Ascending aorta (tissue), 2 donors: ENCODE measurements at regions not wholly inside any gene's neighbourhood (a gene's known extent, or its start where the extent isn't known, plus 50 kb on each side); places are given as distances from the start of the nearest gene placed in this dataset.

Experiments
- DNase-seq, 2 donors: peaks; one replicate each; pipeline ENCODE4 v3.0.0-alpha.2; 2019; ENCODE audit warnings: low spot score in 2 of 2
- H3K27ac ChIP-seq, 2 donors: fragments of 200-600 bp; sonication (generic); one replicate each; pipeline ENCODE4 v1.5.1; 2016 to 2017; ENCODE audit warnings: mild to moderate bottlenecking in 1 of 2
- H3K27me3 ChIP-seq: fragments of 200-600 bp; sonication (generic); one replicate; pipeline ENCODE4 v1.5.1; 2017
- H3K36me3 ChIP-seq, 2 donors: fragments of 200-600 bp; sonication (generic); one replicate each; pipeline ENCODE4 v1.5.1; 2016
- H3K4me1 ChIP-seq, 2 donors: fragments of 200-600 bp; sonication (generic); one replicate each; pipeline ENCODE4 v1.5.1; 2016 to 2017; ENCODE audit warnings: mild to moderate bottlenecking in 1 of 2
- H3K4me3 ChIP-seq, 2 donors: fragments of 200-600 bp; sonication (generic); one replicate each; pipeline ENCODE4 v1.5.1; 2016 to 2017; ENCODE audit warnings: mild to moderate bottlenecking in 1 of 2
- H3K9me3 ChIP-seq, 2 donors: fragments of 200-600 bp; sonication (generic); one replicate each; pipeline ENCODE4 v1.5.1; 2016
- intact Hi-C: fragments of 100-400 bp; cut with DNase I; formaldehyde crosslinking; loops from one replicate; pipeline ENCODE4 v1.15.1; 2023
- TF ChIP-seq, protein P1 (sequence below), 3 experiments: fragments of 200-600 bp in 2 of 3; fragments of 450-650 bp in 1 of 3; sonication (generic) in 2 of 3; IDR thresholded peaks; one replicate each; pipeline ENCODE4 v1.5.1; 2016 to 2019; ENCODE audit warnings: antibody characterized with exemption in 3 of 3, mild to moderate bottlenecking in 1 of 3, moderate library complexity in 1 of 3

GRCh38 chr17:13253733-13254410, 236.0 kb upstream of the ELAC2 start:
- Histone ChIP-seq H3K27me3 (no peaks in the 10 kb centered on the region), H3K4me1 (no peaks in the 10 kb centered on the region), H3K27ac (no peak overlapping the region), H3K9me3 (peaks cover 0 to 5% of the 10 kb centered on the region in 2 donors), H3K4me3 (no peak overlapping the region), H3K36me3 (no peaks in the 10 kb centered on the region)
- TF ChIP-seq, protein P1, sequence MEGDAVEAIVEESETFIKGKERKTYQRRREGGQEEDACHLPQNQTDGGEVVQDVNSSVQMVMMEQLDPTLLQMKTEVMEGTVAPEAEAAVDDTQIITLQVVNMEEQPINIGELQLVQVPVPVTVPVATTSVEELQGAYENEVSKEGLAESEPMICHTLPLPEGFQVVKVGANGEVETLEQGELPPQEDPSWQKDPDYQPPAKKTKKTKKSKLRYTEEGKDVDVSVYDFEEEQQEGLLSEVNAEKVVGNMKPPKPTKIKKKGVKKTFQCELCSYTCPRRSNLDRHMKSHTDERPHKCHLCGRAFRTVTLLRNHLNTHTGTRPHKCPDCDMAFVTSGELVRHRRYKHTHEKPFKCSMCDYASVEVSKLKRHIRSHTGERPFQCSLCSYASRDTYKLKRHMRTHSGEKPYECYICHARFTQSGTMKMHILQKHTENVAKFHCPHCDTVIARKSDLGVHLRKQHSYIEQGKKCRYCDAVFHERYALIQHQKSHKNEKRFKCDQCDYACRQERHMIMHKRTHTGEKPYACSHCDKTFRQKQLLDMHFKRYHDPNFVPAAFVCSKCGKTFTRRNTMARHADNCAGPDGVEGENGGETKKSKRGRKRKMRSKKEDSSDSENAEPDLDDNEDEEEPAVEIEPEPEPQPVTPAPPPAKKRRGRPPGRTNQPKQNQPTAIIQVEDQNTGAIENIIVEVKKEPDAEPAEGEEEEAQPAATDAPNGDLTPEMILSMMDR (IDR thresholded peaks at IDR 0.05): no peak
- DNase-seq: no peak
- intact Hi-C loops: no loop called here

- TF ChIP-seq, protein P1 (IDR thresholded peaks at IDR 0.05): no peak
- DNase-seq: no peak
- H3K27me3 ChIP-seq: no peaks in the 10 kb centered on the region
- no peak overlapping the region for H3K4me3 ChIP-seq
- peaks cover 0 to 5% of the 10 kb centered on the region in 2 donors for H3K9me3 ChIP-seq
- H3K36me3 ChIP-seq: no peaks in the 10 kb centered on the region
- intact Hi-C loops: no loop called here
- H3K27ac ChIP-seq: no peak overlapping the region
- no peaks in the 10 kb centered on the region for H3K4me1 ChIP-seq
Observed at GRCh38 chr17:13244513-13244912, 226.7 kb upstream of the ELAC2 start.

DNA sequence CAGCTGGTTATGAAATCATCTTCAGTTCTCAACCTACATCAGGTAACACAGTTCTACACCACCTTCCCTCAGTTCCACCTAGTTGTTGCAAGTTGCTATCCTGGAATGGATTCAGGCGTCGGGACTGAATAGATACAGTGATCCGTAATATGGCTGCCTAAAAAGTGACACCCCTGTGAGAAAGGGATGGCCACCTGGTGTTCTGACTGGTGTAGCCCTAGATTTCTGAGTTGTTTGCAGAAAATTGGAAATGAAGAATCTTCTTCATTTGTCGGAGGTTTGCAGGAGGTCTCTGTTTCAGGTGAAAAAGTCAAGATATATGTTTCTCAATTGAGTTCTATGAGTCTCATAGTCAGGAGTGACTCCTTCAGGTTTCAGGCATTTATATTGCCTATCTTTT, 225.8 kb upstream of the ELAC2 start:
- intact Hi-C loops: no loop called here

DNA sequence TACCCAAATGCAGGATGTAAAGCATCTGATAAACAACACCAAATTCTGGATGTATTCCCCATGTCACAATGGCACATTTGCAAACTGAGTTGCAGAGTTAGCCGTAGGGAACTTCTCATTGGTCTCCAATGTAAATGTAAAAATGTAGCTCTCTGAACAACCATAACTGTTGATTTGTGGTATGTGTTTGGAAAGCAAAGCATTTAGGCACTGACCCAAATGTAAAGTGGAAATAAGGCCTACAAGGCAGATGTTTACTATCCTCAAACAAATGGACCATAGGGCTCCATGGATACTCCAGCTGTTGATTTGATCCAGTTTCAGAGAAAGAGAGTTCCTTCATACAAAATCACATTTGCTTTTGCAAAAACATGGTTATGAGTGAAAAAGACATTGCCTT, 223.0 kb upstream of the ELAC2 start:
- Histone ChIP-seq H3K4me3 (no peak overlapping the region), H3K4me1 (no peaks in the 10 kb centered on the region), H3K9me3 (no peaks in the 10 kb centered on the region), H3K27me3 (no peaks in the 10 kb centered on the region), H3K27ac (no peak overlapping the region), H3K36me3 (no peaks in the 10 kb centered on the region)
- intact Hi-C loops: no loop called here
- TF ChIP-seq, protein P1 (IDR thresholded peaks at IDR 0.05): no peak
- no peak for DNase-seq

More for the DNA sequence above, 225.8 kb upstream of the ELAC2 start:
- TF ChIP-seq, protein P1 (IDR thresholded peaks at IDR 0.05): no peak
- no peaks in the 10 kb centered on the region for H3K27me3 ChIP-seq
- no peaks in the 10 kb centered on the region for H3K36me3 ChIP-seq
- no peak for DNase-seq
- H3K4me3 ChIP-seq: no peak overlapping the region
- H3K27ac ChIP-seq: no peak overlapping the region
- H3K9me3 ChIP-seq: no peaks in the 10 kb centered on the region
- H3K4me1 ChIP-seq: no peaks in the 10 kb centered on the region

GRCh38 chr17:13230350-13231264, 212.8 kb upstream of the ELAC2 start:
- DNase-seq: no peak
- H3K4me3 ChIP-seq: no peak overlapping the region
- H3K9me3 ChIP-seq: no peaks in the 10 kb centered on the region
- intact Hi-C loops: no loop called here
- H3K27ac ChIP-seq: no peak overlapping the region
- TF ChIP-seq, protein P1 (IDR thresholded peaks at IDR 0.05): no peak
- no peaks in the 10 kb centered on the region for H3K27me3 ChIP-seq
- H3K36me3 ChIP-seq: no peaks in the 10 kb centered on the region
- H3K4me1 ChIP-seq: no peaks in the 10 kb centered on the region
